Fibroblast of pulmonary artery (primary cell): ENCODE measurements at regions not wholly inside any gene's neighbourhood (a gene's known extent, or its start where the extent isn't known, plus 50 kb on each side); places are given as distances from the start of the nearest gene placed in this dataset.

Experiments used
- DNase-seq: peaks from one replicate; pipeline ENCODE4 v3.0.0-alpha.2; 2010; ENCODE audit warnings: low read depth
- H3K4me3 ChIP-seq: replicated peaks from 2 replicates; pipeline ENCODE4 v1.5.1; 2011; ENCODE audit warnings: low read depth, mild to moderate bottlenecking, control low read depth, low read length, moderate library complexity
- CTCF ChIP-seq: IDR thresholded peaks from 2 replicates; pipeline ENCODE4 v1.5.1; 2011; ENCODE audit warnings: mild to moderate bottlenecking, control low read depth, low read length, inconsistent platforms; ENCODE audit errors: missing control alignments

DNA sequence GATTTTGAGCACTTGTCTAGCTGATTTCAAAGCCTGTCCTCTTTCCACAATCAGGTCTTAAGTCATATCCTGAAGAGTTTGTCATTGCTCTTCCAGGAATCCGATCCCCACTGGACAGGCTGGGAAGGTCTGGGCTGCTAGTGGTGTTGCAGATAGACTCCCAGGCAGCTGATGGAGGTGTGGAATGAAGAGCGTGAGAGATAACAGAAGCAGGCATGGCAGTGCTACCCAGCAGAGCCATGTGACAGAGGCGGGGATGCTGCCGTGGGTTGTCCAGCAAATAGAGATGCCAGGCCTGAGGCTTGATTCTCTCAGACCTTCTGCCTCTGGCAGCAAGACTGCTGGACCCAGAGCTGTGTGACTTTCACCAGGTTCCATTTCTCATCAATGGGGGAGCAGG lies 116.5 kb upstream of the EEPD1 start:
- peak; percentile 55 for DNase-seq
- H3K4me3 ChIP-seq: no peak overlapping the region

GRCh38 chr7:36037121-36037662 lies 115.9 kb upstream of the EEPD1 start:
- TF ChIP-seq CTCF: no peak
- no peak overlapping the region for H3K4me3 ChIP-seq
- DNase-seq: peak; percentile 97

More for the DNA sequence above, 116.5 kb upstream of the EEPD1 start:
- no peak for TF ChIP-seq CTCF

- H3K4me3 ChIP-seq: no peak overlapping the region
- no peak for DNase-seq
- no peak for TF ChIP-seq CTCF
These were observed 114.9 kb upstream of the EEPD1 start for GRCh38 chr7:36038063-36038721.

DNA sequence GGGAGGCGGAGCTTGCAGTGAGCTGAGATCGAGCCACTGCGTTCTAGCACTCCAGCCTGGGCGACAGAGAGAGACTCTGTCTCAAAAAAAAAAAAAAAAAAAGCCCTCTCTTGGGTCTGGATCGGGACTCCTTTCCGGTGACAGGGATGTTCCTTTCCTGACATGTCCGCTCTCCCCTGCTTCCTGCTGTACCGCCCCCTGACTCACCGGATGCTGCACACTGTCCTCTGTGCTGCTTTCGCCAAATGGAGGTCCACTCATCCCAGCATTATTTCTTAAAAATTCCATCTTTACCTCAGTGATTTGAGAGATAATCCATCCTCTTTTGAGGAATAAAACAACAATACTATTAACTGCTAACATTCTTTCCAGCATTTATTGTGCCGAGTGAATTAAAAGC lies 113.8 kb upstream of the EEPD1 start:
- no peak for DNase-seq
- TF ChIP-seq CTCF: no peak
- no peak overlapping the region for H3K4me3 ChIP-seq

DNA sequence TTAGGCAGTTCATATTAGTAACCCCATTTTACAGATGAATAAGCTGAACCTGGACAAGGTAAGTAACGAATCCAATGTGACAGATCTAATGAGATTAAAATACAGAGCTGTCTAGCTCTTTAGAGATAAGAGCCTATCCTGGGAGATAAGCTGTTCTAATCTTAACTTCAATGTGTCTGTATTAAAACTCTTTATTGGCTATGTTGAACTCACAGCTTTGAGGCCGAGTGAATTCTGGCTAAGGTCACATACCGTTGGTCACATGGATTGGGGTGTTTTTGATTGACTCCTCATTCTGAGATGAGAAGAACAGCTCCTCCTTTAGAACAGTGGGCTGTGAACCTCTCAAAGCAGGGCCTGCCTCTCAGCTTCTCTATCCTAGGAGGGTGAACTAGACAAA lies 113.4 kb upstream of the EEPD1 start:
- TF ChIP-seq CTCF: no peak
- no peak for DNase-seq
- no peak overlapping the region for H3K4me3 ChIP-seq

DNA sequence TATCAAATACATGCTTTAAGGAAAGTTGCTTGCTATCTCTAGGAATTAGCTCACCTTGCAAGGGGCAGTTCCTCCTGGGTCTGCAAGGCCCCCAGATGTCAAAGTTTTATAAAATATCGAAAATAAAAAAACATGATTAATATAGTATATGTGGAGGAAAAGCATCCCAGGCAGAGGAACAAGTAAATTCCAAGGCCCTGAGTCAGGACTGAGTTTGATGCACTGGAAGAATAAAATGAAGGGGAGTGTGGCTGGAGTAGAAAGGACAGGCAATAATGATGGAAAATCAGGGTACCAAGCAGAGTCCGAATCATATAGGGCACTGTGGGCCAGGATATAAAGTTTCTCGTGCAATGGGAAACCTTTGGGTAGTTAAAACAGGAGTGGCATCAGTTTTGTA lies 112.4 kb upstream of the EEPD1 start:
- TF ChIP-seq CTCF: no peak
- peak; percentile 60 for DNase-seq
- no peak overlapping the region for H3K4me3 ChIP-seq
